DND-41 (cell line): ENCODE measurements at regions not wholly inside any gene's neighbourhood (a gene's known extent, or its start where the extent isn't known, plus 50 kb on each side); places are given as distances from the start of the nearest gene placed in this dataset.

ENCODE experiments used
- CTCF ChIP-seq: IDR thresholded peaks from 2 replicates; pipeline ENCODE4 v1.5.1; 2012; ENCODE audit warnings: borderline replicate concordance, low read length, moderate library complexity, mild to moderate bottlenecking; ENCODE audit not compliant: poor library complexity, severe bottlenecking; ENCODE audit errors: extremely low read depth
- EZH2 ChIP-seq: IDR thresholded peaks from 3 replicates; pipeline ENCODE4 v1.6.1; 2012; ENCODE audit warnings: borderline replicate concordance, low read depth, mild to moderate bottlenecking, moderate library complexity, low read length, inconsistent platforms; ENCODE audit not compliant: severe bottlenecking

- TF ChIP-seq CTCF (no peak), EZH2 (no peak)
Observed at GRCh38 chr10:35896001-35896400, 253.9 kb upstream of the FZD8 start.
